ENCODE measurements at regions not wholly inside any gene's neighbourhood (a gene's known extent, or its start where the extent isn't known, plus 50 kb on each side); places are given as distances from the start of the nearest gene placed in this dataset.

GRCh38 chr14:54117924-54118323, 161.3 kb upstream of the BMP4 start:
- Histone ChIP-seq H3K27ac (ENCODE audit: low read depth, low read length) (no peak overlapping the region), H3K36me3 (ENCODE audit: control insufficient read depth, insufficient read depth, low read length) (no peaks in the 10 kb centered on the region), H3K9ac (ENCODE audit: low read length) (no peak overlapping the region), H3K27me3 (ENCODE audit: control insufficient read depth, insufficient read depth, low read length) (no peaks in the 10 kb centered on the region), H3K4me1 (ENCODE audit: control insufficient read depth, insufficient read depth, low read length) (no peaks in the 10 kb centered on the region), H3K4me3 (ENCODE audit: low read length) (no peak overlapping the region)

GRCh38 chr14:54120260-54120659, 163.6 kb upstream of the BMP4 start:
- Histone ChIP-seq H3K9ac (ENCODE audit: low read length) (no peak overlapping the region), H3K4me3 (ENCODE audit: low read length) (no peak overlapping the region), H3K27ac (ENCODE audit: low read depth, low read length) (no peak overlapping the region), H3K4me1 (ENCODE audit: control insufficient read depth, insufficient read depth, low read length) (no peaks in the 10 kb centered on the region), H3K27me3 (ENCODE audit: control insufficient read depth, insufficient read depth, low read length) (no peaks in the 10 kb centered on the region), H3K36me3 (ENCODE audit: control insufficient read depth, insufficient read depth, low read length) (no peaks in the 10 kb centered on the region)

GRCh38 chr14:54121466-54122027, 164.9 kb upstream of the BMP4 start:
- no peak overlapping the region for H3K4me3 ChIP-seq (ENCODE audit: low read length)
- no peaks in the 10 kb centered on the region for H3K36me3 ChIP-seq (ENCODE audit: control insufficient read depth, insufficient read depth, low read length)
- no peaks in the 10 kb centered on the region for H3K27me3 ChIP-seq (ENCODE audit: control insufficient read depth, insufficient read depth, low read length)
- no peak overlapping the region for H3K27ac ChIP-seq (ENCODE audit: low read depth, low read length)
- no peak overlapping the region for H3K9ac ChIP-seq (ENCODE audit: low read length)
- no peaks in the 10 kb centered on the region for H3K4me1 ChIP-seq (ENCODE audit: control insufficient read depth, insufficient read depth, low read length)

DNA sequence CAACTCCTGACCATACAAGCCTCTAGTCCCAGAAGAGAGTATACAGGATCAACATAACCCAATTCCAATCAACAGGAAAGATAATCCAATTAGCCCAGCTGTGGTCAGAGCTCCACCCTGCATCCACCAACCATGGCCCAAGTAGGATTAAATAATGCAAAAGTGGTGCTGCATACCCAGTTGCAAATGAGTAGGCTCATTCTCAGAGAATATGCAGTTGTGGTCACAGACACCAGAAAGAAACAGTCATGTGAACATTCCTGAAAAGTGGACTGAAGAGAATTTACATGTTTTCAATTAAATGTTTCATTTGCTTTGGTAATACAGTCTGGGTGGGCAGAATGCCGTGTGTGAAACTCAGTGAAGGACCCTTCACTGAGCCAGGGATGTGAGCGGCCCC, 167.2 kb upstream of the BMP4 start:
- no peak overlapping the region for H3K4me3 ChIP-seq (ENCODE audit: low read length)
- H3K27me3 ChIP-seq (ENCODE audit: control insufficient read depth, insufficient read depth, low read length): no peaks in the 10 kb centered on the region

GRCh38 chr14:54125109-54125508, 168.5 kb upstream of the BMP4 start:
- Histone ChIP-seq H3K4me3 (ENCODE audit: low read length) (no peak overlapping the region), H3K27ac (ENCODE audit: low read depth, low read length) (no peak overlapping the region), H3K9ac (ENCODE audit: low read length) (no peak overlapping the region), H3K4me1 (ENCODE audit: control insufficient read depth, insufficient read depth, low read length) (no peaks in the 10 kb centered on the region), H3K36me3 (ENCODE audit: control insufficient read depth, insufficient read depth, low read length) (no peaks in the 10 kb centered on the region), H3K27me3 (ENCODE audit: control insufficient read depth, insufficient read depth, low read length) (no peaks in the 10 kb centered on the region)

More for the DNA sequence above, 167.2 kb upstream of the BMP4 start:
- Histone ChIP-seq H3K36me3 (ENCODE audit: control insufficient read depth, insufficient read depth, low read length) (no peaks in the 10 kb centered on the region), H3K27ac (ENCODE audit: low read depth, low read length) (no peak overlapping the region), H3K4me1 (ENCODE audit: control insufficient read depth, insufficient read depth, low read length) (no peaks in the 10 kb centered on the region), H3K9ac (ENCODE audit: low read length) (no peak overlapping the region)

DNA sequence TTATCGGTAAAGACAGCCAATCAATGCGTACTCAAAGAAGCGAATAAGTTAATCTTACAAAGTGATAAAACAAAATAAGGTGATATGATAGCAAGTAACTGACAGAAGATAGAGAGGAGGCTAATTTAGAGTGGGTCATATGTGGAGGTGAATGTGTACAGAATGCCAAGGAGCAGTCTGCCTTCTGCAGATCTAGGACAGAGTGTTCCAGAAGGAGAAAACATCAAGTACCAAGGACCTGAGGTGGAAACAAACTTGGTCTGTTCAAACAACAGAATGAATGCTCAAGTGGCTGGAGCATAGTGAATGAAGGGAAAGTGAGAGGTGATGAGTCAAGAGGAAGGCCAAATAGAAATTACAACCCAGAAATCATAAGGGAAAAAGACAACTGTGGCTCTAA, 170.3 kb upstream of the BMP4 start:
- Histone ChIP-seq H3K36me3 (ENCODE audit: control insufficient read depth, insufficient read depth, low read length) (no peaks in the 10 kb centered on the region), H3K27ac (ENCODE audit: low read depth, low read length) (no peak overlapping the region), H3K27me3 (ENCODE audit: control insufficient read depth, insufficient read depth, low read length) (no peaks in the 10 kb centered on the region)

DNA sequence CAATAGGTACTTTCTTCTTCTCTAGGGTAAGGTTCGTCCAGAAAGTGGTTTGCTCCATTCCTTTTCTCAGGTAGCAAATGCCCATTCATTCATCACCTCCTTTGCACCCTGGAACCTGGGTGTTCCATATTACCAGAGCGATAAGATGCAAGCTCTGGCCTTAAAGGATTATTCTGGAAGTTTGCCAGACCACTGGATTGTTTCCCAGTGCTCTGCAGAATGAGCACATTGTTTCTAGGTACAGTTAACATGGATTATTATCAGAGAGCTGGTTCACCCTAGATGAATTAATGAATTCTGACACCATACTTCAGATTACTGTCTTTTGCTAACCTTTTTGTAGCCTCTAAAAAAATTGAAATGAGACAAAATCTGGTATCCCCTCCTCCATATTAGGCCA, 170.9 kb upstream of the BMP4 start:
- no peaks in the 10 kb centered on the region for H3K4me1 ChIP-seq (ENCODE audit: control insufficient read depth, insufficient read depth, low read length)
- no peak overlapping the region for H3K9ac ChIP-seq (ENCODE audit: low read length)
- H3K36me3 ChIP-seq (ENCODE audit: control insufficient read depth, insufficient read depth, low read length): no peaks in the 10 kb centered on the region
- H3K4me3 ChIP-seq (ENCODE audit: low read length): no peak overlapping the region
- no peaks in the 10 kb centered on the region for H3K27me3 ChIP-seq (ENCODE audit: control insufficient read depth, insufficient read depth, low read length)
- no peak overlapping the region for H3K27ac ChIP-seq (ENCODE audit: low read depth, low read length)

More for the DNA sequence above, 170.3 kb upstream of the BMP4 start:
- Histone ChIP-seq H3K9ac (ENCODE audit: low read length) (no peak overlapping the region), H3K4me3 (ENCODE audit: low read length) (no peak overlapping the region), H3K4me1 (ENCODE audit: control insufficient read depth, insufficient read depth, low read length) (no peaks in the 10 kb centered on the region)

- Histone ChIP-seq H3K9ac (ENCODE audit: low read length) (no peak overlapping the region), H3K27me3 (ENCODE audit: control insufficient read depth, insufficient read depth, low read length) (no peaks in the 10 kb centered on the region), H3K27ac (ENCODE audit: low read depth, low read length) (no peak overlapping the region), H3K36me3 (ENCODE audit: control insufficient read depth, insufficient read depth, low read length) (no peaks in the 10 kb centered on the region), H3K4me3 (ENCODE audit: low read length) (no peak overlapping the region), H3K4me1 (ENCODE audit: control insufficient read depth, insufficient read depth, low read length) (no peaks in the 10 kb centered on the region)
Observed at GRCh38 chr14:54129850-54130640, 173.4 kb upstream of the BMP4 start.

- no peaks in the 10 kb centered on the region for H3K27me3 ChIP-seq (ENCODE audit: control insufficient read depth, insufficient read depth, low read length)
- H3K27ac ChIP-seq (ENCODE audit: low read depth, low read length): no peak overlapping the region
- H3K36me3 ChIP-seq (ENCODE audit: control insufficient read depth, insufficient read depth, low read length): no peaks in the 10 kb centered on the region
- H3K9ac ChIP-seq (ENCODE audit: low read length): no peak overlapping the region
- no peak overlapping the region for H3K4me3 ChIP-seq (ENCODE audit: low read length)
- H3K4me1 ChIP-seq (ENCODE audit: control insufficient read depth, insufficient read depth, low read length): no peaks in the 10 kb centered on the region
Observed at GRCh38 chr14:54132496-54132895, 175.9 kb upstream of the BMP4 start.

DNA sequence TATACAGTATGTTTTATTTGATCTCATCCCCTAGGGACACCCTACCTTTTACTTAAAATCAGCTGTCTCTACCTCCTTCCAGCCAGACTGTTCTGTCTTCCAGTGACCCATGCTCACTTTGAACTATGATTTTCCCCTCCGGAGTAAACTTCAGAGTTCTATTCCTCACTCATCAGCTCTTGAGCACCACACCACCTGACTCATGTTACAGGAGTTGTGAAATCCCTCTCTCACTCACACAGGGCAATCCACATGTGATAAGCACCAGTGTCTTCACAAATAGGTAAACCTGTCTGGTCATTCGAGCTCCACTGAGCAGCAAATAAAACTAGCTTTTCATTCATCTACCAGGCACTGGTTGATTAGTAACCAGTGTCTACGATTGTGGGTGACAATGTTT, 177.3 kb upstream of the BMP4 start:
- H3K4me3 ChIP-seq (ENCODE audit: low read length): no peak overlapping the region
- no peaks in the 10 kb centered on the region for H3K27me3 ChIP-seq (ENCODE audit: control insufficient read depth, insufficient read depth, low read length)
- H3K36me3 ChIP-seq (ENCODE audit: control insufficient read depth, insufficient read depth, low read length): no peaks in the 10 kb centered on the region
- no peak overlapping the region for H3K27ac ChIP-seq (ENCODE audit: low read depth, low read length)
- H3K4me1 ChIP-seq (ENCODE audit: control insufficient read depth, insufficient read depth, low read length): no peaks in the 10 kb centered on the region
- no peak overlapping the region for H3K9ac ChIP-seq (ENCODE audit: low read length)

DNA sequence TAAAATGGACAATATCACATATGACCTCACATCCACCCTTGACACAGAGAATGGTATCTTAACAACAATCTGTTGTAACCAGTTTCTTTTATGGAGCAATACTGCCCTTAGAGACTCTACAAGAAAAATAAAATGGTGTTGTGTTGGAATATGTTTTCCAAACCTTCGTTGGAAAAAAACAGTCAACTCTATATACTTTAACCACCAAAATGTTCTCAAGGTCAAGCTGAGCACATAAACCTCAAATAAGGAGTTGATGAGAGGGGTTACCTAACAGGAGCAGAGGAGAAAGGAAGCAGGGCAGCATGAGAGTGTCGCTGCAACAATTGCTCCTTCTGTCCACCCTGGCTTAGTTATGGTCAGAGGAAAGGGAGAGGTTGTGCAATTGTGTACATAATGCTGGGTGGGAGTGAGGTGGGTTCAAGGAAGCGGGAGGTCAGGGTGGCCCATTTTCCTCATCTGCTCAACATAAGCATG, 179.2 kb upstream of the BMP4 start:
- no peaks in the 10 kb centered on the region for H3K27me3 ChIP-seq (ENCODE audit: control insufficient read depth, insufficient read depth, low read length)
- H3K36me3 ChIP-seq (ENCODE audit: control insufficient read depth, insufficient read depth, low read length): no peaks in the 10 kb centered on the region
- no peak overlapping the region for H3K9ac ChIP-seq (ENCODE audit: low read length)
- H3K27ac ChIP-seq (ENCODE audit: low read depth, low read length): no peak overlapping the region
- H3K4me1 ChIP-seq (ENCODE audit: control insufficient read depth, insufficient read depth, low read length): no peaks in the 10 kb centered on the region
- H3K4me3 ChIP-seq (ENCODE audit: low read length): no peak overlapping the region

DNA sequence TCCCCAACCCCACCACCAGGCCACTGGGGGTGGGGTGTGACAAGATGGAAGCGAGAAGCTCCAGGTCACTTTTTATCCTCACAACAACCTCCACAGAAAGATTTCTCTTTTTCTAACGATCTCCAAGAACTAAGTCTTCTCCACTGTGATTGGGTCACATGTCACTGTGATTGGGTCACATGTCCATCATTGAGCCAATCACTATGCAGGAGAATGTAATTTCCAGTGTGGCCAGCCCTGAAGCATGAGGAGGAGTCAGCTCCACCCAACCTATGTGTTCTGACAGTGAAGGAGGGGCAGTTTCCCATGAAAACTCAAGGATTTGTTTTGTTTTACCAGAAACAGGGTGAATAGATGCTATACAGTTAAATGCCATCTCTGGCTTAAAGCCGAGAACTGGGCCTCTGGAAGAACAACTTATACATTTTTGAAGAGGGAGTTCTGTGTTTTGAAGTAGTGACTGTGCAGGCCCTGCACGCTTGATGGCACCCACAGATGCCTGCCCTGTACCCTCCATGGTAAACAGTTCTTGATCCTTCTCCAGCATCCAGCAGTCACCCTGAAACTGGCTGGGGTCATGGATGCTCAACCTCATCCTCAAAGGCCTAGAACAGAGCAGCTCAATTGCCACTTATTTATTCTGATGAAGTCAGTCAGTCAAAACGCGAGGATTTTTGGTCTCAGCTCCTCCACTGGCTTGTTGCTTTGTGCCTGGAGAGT, 180.4 kb upstream of the BMP4 start:
- no peak overlapping the region for H3K4me3 ChIP-seq (ENCODE audit: low read length)
- no peak overlapping the region for H3K27ac ChIP-seq (ENCODE audit: low read depth, low read length)
- H3K9ac ChIP-seq (ENCODE audit: low read length): no peak overlapping the region
- no peaks in the 10 kb centered on the region for H3K36me3 ChIP-seq (ENCODE audit: control insufficient read depth, insufficient read depth, low read length)
- no peaks in the 10 kb centered on the region for H3K27me3 ChIP-seq (ENCODE audit: control insufficient read depth, insufficient read depth, low read length)
- no peaks in the 10 kb centered on the region for H3K4me1 ChIP-seq (ENCODE audit: control insufficient read depth, insufficient read depth, low read length)

All from rectal smooth muscle tissue (tissue), 1 donor.